Esophagus squamous epithelium (tissue), 5 donors: ENCODE measurements at regions not wholly inside any gene's neighbourhood (a gene's known extent, or its start where the extent isn't known, plus 50 kb on each side); places are given as distances from the start of the nearest gene placed in this dataset.

Experiments
- DNase-seq: peaks from one replicate; lab custom pipeline; 2025; lab: John Stamatoyannopoulos, UW
- H3K27ac ChIP-seq, 4 donors: fragments of 200-600 bp; sonication (generic); one replicate each; pipeline ENCODE4 v1.5.1; 2016 to 2019; ENCODE audit warnings: mild to moderate bottlenecking in 1 of 4
- H3K27me3 ChIP-seq, 4 donors: fragments of 200-600 bp; sonication (generic); 1 replicate in 3 of 4; 2 replicates in 1 of 4; pipeline versions ENCODE4 v1.5.1 to v1.6.0; 2017 to 2021; ENCODE audit warnings: antibody characterized with exemption in 1 of 4
- H3K36me3 ChIP-seq, 3 donors: fragments of 200-600 bp; sonication (generic); one replicate each; pipeline ENCODE4 v1.5.1; 2016 to 2019
- H3K4me1 ChIP-seq, 3 donors: fragments of 200-600 bp; sonication (generic); one replicate each; pipeline ENCODE4 v1.5.1; 2017 to 2019
- H3K4me3 ChIP-seq, 4 donors: fragments of 200-600 bp; sonication (generic); 1 replicate in 3 of 4; 2 replicates in 1 of 4; pipeline ENCODE4 v1.5.1; 2016 to 2019; ENCODE audit warnings: mild to moderate bottlenecking in 2 of 4, moderate library complexity in 1 of 4
- H3K9me3 ChIP-seq, 3 donors: fragments of 200-600 bp; sonication (generic); one replicate each; pipeline ENCODE4 v1.5.1; 2016 to 2019
- POLR2A ChIP-seq, 4 donors: fragments of 450-650 bp; IDR thresholded peaks; one replicate each; pipeline ENCODE4 v1.6.1; 2017; ENCODE audit warnings: antibody characterized with exemption in 4 of 4, mild to moderate bottlenecking in 4 of 4, moderate library complexity in 3 of 4
- WGBS, 2 donors: methylation state at CpG; one replicate each; pipeline ENCODE4 v1.1.5; 2018; 5-methylcytosine and 5-hydroxymethylcytosine counted together
- intact Hi-C: fragments of 100-400 bp; cut with DNase I; formaldehyde crosslinking; loops from one replicate; pipeline ENCODE4 v1.15.0; 2022
- TF ChIP-seq, protein P1 (sequence below), 6 experiments: fragments of 450-650 bp in 4 of 6; fragments of 200-600 bp in 2 of 6; sonication (generic) in 2 of 6; IDR thresholded peaks; one replicate each; pipeline ENCODE4 v1.5.1; 2016 to 2019; ENCODE audit warnings: antibody characterized with exemption in 6 of 6, mild to moderate bottlenecking in 4 of 6, moderate library complexity in 4 of 6
- donor health status: DM: yes; HTN: yes; CAD: no.

DNA sequence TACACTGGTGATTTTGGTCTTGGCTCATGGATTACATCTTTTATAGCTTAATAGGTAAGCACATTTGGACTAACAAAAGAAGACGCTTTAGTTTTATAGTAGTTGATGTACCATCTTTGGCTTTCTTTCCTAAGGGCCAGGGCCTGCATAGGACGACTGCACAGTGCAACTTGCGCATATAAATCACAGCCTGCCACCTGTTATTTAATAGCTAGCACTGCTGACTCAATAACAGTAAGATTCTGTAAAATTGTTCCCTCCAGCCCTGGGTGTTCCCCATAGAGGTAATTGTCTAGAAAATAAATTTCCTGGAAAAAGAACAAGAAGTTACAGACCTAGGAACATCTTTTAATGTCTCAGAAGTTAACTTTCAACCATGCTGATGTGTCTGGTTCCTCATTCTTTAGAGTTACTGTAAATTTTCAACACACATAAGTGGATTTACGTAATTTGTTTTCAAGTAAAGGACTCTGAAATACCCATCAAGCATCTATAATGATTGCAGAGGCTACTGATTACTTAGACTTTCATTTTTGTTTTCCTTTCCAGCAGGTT is 594.2 kb upstream of the NXPH2 start:
- no peaks in the 10 kb centered on the region for H3K36me3 ChIP-seq
- H3K9me3 ChIP-seq = no peaks in the 10 kb centered on the region
- 63 to 80% methylated on average over 4 of the region's 4 CpGs for WGBS, 2 donors
- H3K27ac ChIP-seq = no peak overlapping the region
- no peaks in the 10 kb centered on the region for H3K27me3 ChIP-seq
- intact Hi-C loops = no loop called here
- no peak overlapping the region for H3K4me3 ChIP-seq
- DNase-seq = no peak
- no peaks in the 10 kb centered on the region for H3K4me1 ChIP-seq
- TF ChIP-seq POLR2A (IDR thresholded peaks at IDR 0.05) = no peak
- TF ChIP-seq, protein P1, sequence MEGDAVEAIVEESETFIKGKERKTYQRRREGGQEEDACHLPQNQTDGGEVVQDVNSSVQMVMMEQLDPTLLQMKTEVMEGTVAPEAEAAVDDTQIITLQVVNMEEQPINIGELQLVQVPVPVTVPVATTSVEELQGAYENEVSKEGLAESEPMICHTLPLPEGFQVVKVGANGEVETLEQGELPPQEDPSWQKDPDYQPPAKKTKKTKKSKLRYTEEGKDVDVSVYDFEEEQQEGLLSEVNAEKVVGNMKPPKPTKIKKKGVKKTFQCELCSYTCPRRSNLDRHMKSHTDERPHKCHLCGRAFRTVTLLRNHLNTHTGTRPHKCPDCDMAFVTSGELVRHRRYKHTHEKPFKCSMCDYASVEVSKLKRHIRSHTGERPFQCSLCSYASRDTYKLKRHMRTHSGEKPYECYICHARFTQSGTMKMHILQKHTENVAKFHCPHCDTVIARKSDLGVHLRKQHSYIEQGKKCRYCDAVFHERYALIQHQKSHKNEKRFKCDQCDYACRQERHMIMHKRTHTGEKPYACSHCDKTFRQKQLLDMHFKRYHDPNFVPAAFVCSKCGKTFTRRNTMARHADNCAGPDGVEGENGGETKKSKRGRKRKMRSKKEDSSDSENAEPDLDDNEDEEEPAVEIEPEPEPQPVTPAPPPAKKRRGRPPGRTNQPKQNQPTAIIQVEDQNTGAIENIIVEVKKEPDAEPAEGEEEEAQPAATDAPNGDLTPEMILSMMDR (IDR thresholded peaks at IDR 0.05) = no peak

- TF ChIP-seq, protein P1 (IDR thresholded peaks at IDR 0.05) = no peak
- no peak for TF ChIP-seq POLR2A (IDR thresholded peaks at IDR 0.05)
- Histone ChIP-seq H3K27me3 (no peaks in the 10 kb centered on the region), H3K9me3 (no peaks in the 10 kb centered on the region), H3K4me1 (no peaks in the 10 kb centered on the region), H3K36me3 (no peaks in the 10 kb centered on the region), H3K27ac (no peak overlapping the region), H3K4me3 (no peak overlapping the region)
- intact Hi-C loops = no loop called here
- no peak for DNase-seq
- WGBS, 2 donors = 58 to 65% methylated on average over 4 of the region's 4 CpGs
These were observed 589.5 kb upstream of the NXPH2 start for GRCh38 chr2:139369423-139370409.

DNA sequence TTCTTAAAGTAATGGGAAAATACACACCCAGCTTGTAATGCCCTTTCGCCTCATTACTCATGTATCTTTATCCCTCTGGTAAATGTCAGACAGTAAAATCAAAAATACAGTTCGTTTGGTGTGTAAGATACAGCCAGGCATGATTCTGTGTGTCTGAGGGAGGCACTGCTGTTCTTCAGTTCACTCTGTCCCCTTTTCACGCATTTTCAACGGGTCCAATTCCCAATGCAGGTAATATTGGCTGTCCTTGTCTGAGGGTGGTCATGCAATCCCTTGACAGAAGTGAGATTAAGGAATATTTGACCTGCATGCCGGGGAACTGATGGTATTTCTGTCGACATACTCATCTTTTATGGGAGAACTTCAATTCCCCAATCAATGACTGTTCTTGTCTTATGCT is 587.2 kb upstream of the NXPH2 start:
- no peaks in the 10 kb centered on the region for H3K36me3 ChIP-seq
- H3K27me3 ChIP-seq = no peaks in the 10 kb centered on the region
- 68 to 71% methylated on average over 6 of the region's 6 CpGs for whole genome bisulfite sequencing, 2 donors
- no peaks in the 10 kb centered on the region for H3K9me3 ChIP-seq
- TF ChIP-seq, protein P1 (IDR thresholded peaks at IDR 0.05) = no peak
- TF ChIP-seq POLR2A (IDR thresholded peaks at IDR 0.05) = no peak
- no peak for DNase-seq
- H3K27ac ChIP-seq = no peak overlapping the region
- no peak overlapping the region for H3K4me3 ChIP-seq
- H3K4me1 ChIP-seq = no peaks in the 10 kb centered on the region
- intact Hi-C loops = no loop called here

DNA sequence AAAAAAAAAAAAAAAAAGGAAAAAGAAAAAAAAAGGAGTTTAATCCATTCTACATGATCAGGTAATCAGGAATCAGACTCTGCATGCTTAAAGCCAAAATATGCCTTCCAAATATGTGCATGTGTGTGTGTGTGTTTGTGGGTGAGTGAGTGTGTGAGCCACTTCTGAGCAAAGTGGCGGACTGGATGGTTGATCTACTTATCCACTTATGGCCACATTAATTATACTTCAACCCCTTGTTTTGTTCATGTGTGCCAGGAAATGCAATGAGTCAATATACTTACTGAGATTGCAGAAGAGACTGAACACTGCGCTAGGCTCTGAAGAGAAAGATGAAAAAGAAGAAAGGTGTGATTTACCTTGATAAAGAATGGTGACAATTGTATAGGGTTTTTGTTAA is 586.5 kb upstream of the NXPH2 start:
- no peaks in the 10 kb centered on the region for H3K9me3 ChIP-seq
- no peaks in the 10 kb centered on the region for H3K36me3 ChIP-seq
- WGBS, 2 donors = 79 to 86% methylated on average over 2 of the region's 2 CpGs
- DNase-seq = no peak
- no peaks in the 10 kb centered on the region for H3K27me3 ChIP-seq
- H3K4me1 ChIP-seq = no peaks in the 10 kb centered on the region
- TF ChIP-seq, protein P1 (IDR thresholded peaks at IDR 0.05) = no peak
- no peak for TF ChIP-seq POLR2A (IDR thresholded peaks at IDR 0.05)
- intact Hi-C loops = no loop called here
- no peak overlapping the region for H3K27ac ChIP-seq
- H3K4me3 ChIP-seq = no peak overlapping the region

- WGBS, 2 donors = 60 to 62% methylated on average over 5 of the region's 5 CpGs
- Histone ChIP-seq H3K9me3 (no peaks in the 10 kb centered on the region), H3K27me3 (no peaks in the 10 kb centered on the region), H3K4me1 (no peaks in the 10 kb centered on the region), H3K4me3 (no peak overlapping the region), H3K36me3 (no peaks in the 10 kb centered on the region), H3K27ac (no peak overlapping the region)
- TF ChIP-seq, protein P1 (IDR thresholded peaks at IDR 0.05) = no peak
- TF ChIP-seq POLR2A (IDR thresholded peaks at IDR 0.05) = no peak
- intact Hi-C loops = no loop called here
- no peak for DNase-seq
These were observed 585.0 kb upstream of the NXPH2 start for GRCh38 chr2:139365189-139365588.
